ENCODE measurements at regions not wholly inside any gene's neighbourhood (a gene's known extent, or its start where the extent isn't known, plus 50 kb on each side); places are given as distances from the start of the nearest gene placed in this dataset.

GRCh38 chr2:198916548-198917080, 541.1 kb downstream of the SATB2 start:
- H3K4me3 ChIP-seq (ENCODE audit: low read depth, low read length): no peak overlapping the region
- no peak for TF ChIP-seq CTCF (IDR thresholded peaks at IDR 0.05; ENCODE audit: insufficient read depth, low read length)
- DNase-seq (ENCODE audit: low read depth): no peak

DNA sequence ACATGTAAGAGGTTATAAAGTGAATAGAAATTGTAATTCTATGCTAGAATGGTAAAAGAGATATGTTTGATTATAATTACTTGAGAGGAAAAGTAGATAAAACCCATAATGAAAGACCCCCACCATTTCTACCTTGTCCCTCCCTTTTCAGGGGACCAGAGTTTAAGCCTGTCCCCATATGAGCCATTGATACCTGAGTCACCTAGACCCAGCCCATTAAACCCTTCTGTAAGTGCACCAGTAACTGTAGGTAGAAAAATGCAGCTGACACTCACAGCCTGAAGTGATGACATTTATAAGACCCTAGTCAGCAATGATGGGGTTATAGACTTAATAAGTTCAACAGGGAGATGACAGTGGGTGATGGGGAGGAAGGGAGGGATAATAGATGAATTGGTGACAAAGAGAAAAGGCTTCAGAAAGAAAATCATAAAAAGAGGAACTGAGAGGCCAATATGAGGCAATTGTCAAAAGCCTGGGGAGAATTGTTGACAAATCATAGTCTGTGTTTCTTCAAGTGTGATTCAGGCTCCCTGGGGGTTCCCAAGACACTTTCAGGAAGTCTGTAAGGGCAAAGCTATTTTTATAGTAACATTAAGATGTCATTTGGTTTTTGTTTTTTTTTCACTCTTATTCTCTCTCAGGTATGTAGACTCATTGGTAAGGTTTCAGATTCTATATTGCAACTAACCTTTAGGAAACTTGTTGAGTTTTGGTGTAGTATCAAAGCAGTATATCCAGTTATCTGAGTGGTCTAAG, 544.2 kb downstream of the SATB2 start:
- TF ChIP-seq CTCF (IDR thresholded peaks at IDR 0.05; ENCODE audit: insufficient read depth, low read length): no peak
- H3K4me3 ChIP-seq (ENCODE audit: low read depth, low read length): no peak overlapping the region
- DNase-seq (ENCODE audit: low read depth): no peak

GRCh38 chr2:198909525-198910267, 548.0 kb downstream of the SATB2 start:
- TF ChIP-seq CTCF (IDR thresholded peaks at IDR 0.05; ENCODE audit: insufficient read depth, low read length): no peak
- no peak overlapping the region for H3K4me3 ChIP-seq (ENCODE audit: low read depth, low read length)

GRCh38 chr2:198905881-198906612, 551.7 kb downstream of the SATB2 start:
- DNase-seq (ENCODE audit: low read depth): no peak
- TF ChIP-seq CTCF (IDR thresholded peaks at IDR 0.05; ENCODE audit: insufficient read depth, low read length): no peak
- no peak overlapping the region for H3K4me3 ChIP-seq (ENCODE audit: low read depth, low read length)

More at GRCh38 chr2:198909525-198910267, 548.0 kb downstream of the SATB2 start:
- DNase-seq (ENCODE audit: low read depth): no peak

DNA sequence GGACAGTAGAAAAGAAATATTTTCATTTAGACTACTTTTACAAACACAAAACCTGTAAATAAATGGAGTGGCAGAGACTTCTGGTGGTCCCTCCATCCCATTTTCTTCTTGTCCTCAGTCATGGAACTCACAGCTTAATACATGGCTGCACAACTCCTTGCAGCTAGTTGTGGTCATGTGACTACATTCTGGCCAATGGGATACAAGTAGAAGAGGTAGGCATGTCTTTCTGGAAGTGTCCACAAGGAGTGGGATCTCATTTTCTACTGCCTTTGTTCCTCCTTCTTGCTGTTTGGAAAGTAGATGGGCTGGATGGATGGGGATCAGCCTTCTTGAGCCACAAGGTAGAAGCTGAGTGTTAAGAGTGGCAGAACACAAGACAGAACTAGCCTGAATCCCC, 555.8 kb downstream of the SATB2 start:
- no peak for TF ChIP-seq CTCF (IDR thresholded peaks at IDR 0.05; ENCODE audit: insufficient read depth, low read length)
- no peak overlapping the region for H3K4me3 ChIP-seq (ENCODE audit: low read depth, low read length)
- no peak for DNase-seq (ENCODE audit: low read depth)

- TF ChIP-seq CTCF (IDR thresholded peaks at IDR 0.05; ENCODE audit: insufficient read depth, low read length): no peak
- H3K4me3 ChIP-seq (ENCODE audit: low read depth, low read length): no peak overlapping the region
- no peak for DNase-seq (ENCODE audit: low read depth)
Observed at GRCh38 chr2:198900141-198900540, 557.6 kb downstream of the SATB2 start.

Data from fibroblast of the aortic adventitia (primary cell).